ENCODE measurements at regions not wholly inside any gene's neighbourhood (a gene's known extent, or its start where the extent isn't known, plus 50 kb on each side); places are given as distances from the start of the nearest gene placed in this dataset.

DNA sequence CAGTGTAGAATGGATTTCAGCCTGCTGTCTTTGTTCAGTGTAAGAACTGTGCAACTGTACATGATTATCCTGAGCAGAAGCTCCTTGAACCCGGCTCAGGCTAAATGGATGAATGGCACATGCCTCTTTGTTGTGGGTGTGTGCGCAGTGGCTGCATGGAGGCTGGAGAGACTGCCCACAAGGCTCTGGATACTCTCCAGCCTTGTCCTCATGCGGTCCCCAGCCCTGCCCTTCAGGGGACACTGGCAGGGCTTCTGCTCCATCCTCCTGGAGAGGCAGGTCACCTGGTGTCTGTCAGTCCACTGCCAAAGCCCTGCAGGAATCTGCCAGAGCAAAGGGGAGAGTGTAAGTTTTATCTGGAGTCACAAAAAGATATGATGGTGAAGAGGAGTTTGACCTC, 241.7 kb upstream of the EXOC2 start:
- TF ChIP-seq, protein P1, sequence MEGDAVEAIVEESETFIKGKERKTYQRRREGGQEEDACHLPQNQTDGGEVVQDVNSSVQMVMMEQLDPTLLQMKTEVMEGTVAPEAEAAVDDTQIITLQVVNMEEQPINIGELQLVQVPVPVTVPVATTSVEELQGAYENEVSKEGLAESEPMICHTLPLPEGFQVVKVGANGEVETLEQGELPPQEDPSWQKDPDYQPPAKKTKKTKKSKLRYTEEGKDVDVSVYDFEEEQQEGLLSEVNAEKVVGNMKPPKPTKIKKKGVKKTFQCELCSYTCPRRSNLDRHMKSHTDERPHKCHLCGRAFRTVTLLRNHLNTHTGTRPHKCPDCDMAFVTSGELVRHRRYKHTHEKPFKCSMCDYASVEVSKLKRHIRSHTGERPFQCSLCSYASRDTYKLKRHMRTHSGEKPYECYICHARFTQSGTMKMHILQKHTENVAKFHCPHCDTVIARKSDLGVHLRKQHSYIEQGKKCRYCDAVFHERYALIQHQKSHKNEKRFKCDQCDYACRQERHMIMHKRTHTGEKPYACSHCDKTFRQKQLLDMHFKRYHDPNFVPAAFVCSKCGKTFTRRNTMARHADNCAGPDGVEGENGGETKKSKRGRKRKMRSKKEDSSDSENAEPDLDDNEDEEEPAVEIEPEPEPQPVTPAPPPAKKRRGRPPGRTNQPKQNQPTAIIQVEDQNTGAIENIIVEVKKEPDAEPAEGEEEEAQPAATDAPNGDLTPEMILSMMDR (conservative IDR thresholded peaks at IDR 0.05 in 1 of 2, IDR thresholded peaks at IDR 0.05 in 1 of 2; ENCODE audit: low read depth in 1 of 2, low read length in 2 of 2), result no peak
- TF ChIP-seq EZH2 (IDR thresholded peaks at IDR 0.05; ENCODE audit: low read length, missing control alignments), result no peak
